GM06990 (cell line): ENCODE measurements at regions not wholly inside any gene's neighbourhood (a gene's known extent, or its start where the extent isn't known, plus 50 kb on each side); places are given as distances from the start of the nearest gene placed in this dataset.
"Not testable (repeated sequence)": the region's sequence is repeated elsewhere in the genome, so short reads cannot be mapped to it uniquely, and the experiment has no call there.

Source experiments
- DNase-seq: peaks from one replicate; pipeline ENCODE4 v3.0.0-alpha.2; 2011; ENCODE audit not compliant: insufficient read length; ENCODE audit errors: extremely low read depth
- H3K27me3 ChIP-seq: replicated peaks from 2 replicates; pipeline ENCODE4 v1.6.0; 2011; ENCODE audit warnings: low read length; ENCODE audit not compliant: control insufficient read depth, insufficient read depth
- H3K36me3 ChIP-seq: 2 replicates; pipeline ENCODE4 v1.5.1; 2011; ENCODE audit warnings: low read length; ENCODE audit not compliant: control insufficient read depth, insufficient read depth
- H3K4me3 ChIP-seq: replicated peaks from 2 replicates; pipeline ENCODE4 v1.5.1; 2011; ENCODE audit warnings: low read depth, mild to moderate bottlenecking, control low read depth, low read length
- TF ChIP-seq, protein P1 (sequence below): IDR thresholded peaks from 2 replicates; pipeline ENCODE4 v1.5.1; 2011; ENCODE audit warnings: low read length, control low read depth, mild to moderate bottlenecking, inconsistent platforms; ENCODE audit not compliant: insufficient read depth, poor library complexity, severe bottlenecking

DNA sequence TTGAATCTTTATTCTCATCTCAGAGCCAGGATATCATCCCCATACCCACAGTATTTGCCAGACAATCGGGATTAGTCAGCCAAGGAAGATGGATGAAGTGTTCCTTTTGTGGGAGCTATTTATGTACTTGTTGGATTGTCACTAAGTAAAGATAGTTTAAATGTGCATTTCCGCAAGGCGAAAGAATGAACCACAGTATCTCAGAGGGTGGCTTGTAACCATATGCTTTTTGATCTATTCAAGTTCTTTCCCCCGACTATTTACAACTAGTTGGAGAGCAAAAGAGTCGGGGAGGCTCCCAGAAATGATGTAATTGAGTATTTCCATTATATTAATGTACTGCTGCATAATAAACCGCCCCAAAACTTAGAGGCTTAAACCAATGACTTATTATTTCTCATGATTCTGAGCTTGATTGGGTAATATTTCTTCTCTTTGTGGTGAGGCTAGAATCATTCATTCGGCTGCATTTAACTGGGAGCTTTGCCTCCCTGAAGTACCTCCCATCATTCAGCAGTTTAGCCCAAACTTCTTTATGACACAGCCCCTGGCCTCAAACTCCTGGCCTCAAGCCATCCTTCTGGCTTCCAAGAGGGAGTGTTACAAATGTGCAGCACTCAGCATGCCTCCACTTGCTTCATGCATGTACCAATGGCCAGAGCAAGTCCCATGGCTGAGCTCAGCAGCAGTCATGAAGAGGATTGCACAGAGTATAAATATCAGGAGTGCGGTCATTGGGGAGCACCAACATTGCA, 423.7 kb downstream of the METTL4 start:
- Histone ChIP-seq H3K27me3 (no peaks in the 10 kb centered on the region), H3K4me3 (no peak overlapping the region), H3K36me3 (no peaks in the 10 kb centered on the region)
- TF ChIP-seq, protein P1, sequence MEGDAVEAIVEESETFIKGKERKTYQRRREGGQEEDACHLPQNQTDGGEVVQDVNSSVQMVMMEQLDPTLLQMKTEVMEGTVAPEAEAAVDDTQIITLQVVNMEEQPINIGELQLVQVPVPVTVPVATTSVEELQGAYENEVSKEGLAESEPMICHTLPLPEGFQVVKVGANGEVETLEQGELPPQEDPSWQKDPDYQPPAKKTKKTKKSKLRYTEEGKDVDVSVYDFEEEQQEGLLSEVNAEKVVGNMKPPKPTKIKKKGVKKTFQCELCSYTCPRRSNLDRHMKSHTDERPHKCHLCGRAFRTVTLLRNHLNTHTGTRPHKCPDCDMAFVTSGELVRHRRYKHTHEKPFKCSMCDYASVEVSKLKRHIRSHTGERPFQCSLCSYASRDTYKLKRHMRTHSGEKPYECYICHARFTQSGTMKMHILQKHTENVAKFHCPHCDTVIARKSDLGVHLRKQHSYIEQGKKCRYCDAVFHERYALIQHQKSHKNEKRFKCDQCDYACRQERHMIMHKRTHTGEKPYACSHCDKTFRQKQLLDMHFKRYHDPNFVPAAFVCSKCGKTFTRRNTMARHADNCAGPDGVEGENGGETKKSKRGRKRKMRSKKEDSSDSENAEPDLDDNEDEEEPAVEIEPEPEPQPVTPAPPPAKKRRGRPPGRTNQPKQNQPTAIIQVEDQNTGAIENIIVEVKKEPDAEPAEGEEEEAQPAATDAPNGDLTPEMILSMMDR, result no peak
- no peak for DNase-seq

GRCh38 chr18:2148823-2149222, 422.5 kb downstream of the METTL4 start:
- TF ChIP-seq, protein P1, result no peak
- Histone ChIP-seq H3K27me3 (no peaks in the 10 kb centered on the region), H3K4me3 (no peak overlapping the region), H3K36me3 (no peaks in the 10 kb centered on the region)
- DNase-seq, result no peak

GRCh38 chr18:2150566-2150965, 420.7 kb downstream of the METTL4 start:
- Histone ChIP-seq H3K36me3 (no peaks in the 10 kb centered on the region), H3K27me3 (no peaks in the 10 kb centered on the region), H3K4me3 (no peak overlapping the region)
- no peak for DNase-seq
- TF ChIP-seq, protein P1, result no peak

GRCh38 chr18:2154278-2154677, 417.0 kb downstream of the METTL4 start:
- H3K36me3 ChIP-seq, result no peaks in the 10 kb centered on the region
- no peaks in the 10 kb centered on the region for H3K27me3 ChIP-seq
- no peak overlapping the region for H3K4me3 ChIP-seq
- TF ChIP-seq, protein P1, result no peak
- no peak for DNase-seq

- no peak for DNase-seq
Measured at GRCh38 chr18:2164644-2165550, 406.4 kb downstream of the METTL4 start.

DNA sequence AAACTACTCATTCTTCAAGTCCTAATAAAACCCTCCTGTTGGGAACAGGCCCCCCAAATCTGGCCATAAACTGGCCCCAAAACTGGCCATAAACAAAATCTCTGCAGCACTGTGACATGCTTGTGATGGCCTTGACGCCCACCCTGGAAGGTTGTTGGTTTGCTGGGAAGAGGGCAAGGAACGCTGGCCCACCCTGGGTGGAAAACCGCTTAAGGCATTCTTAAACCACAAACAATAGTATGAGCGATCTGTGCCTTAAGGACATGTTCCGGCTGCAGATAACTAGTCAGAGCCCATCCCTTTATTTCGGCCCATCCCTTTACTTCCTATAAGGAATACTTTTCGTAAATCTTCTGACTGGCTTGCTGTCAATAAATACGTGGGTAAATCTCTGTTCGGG, 404.4 kb downstream of the METTL4 start:
- H3K4me3 ChIP-seq, DNase-seq, H3K27me3 ChIP-seq, H3K36me3 ChIP-seq: not testable (repeated sequence)

More at GRCh38 chr18:2164644-2165550, 406.4 kb downstream of the METTL4 start:
- no peaks in the 10 kb centered on the region for H3K36me3 ChIP-seq
- TF ChIP-seq, protein P1, result no peak
- H3K4me3 ChIP-seq, result no peak overlapping the region
- H3K27me3 ChIP-seq, result no peaks in the 10 kb centered on the region
